ENCODE measurements at regions not wholly inside any gene's neighbourhood (a gene's known extent, or its start where the extent isn't known, plus 50 kb on each side); places are given as distances from the start of the nearest gene placed in this dataset.

DNA sequence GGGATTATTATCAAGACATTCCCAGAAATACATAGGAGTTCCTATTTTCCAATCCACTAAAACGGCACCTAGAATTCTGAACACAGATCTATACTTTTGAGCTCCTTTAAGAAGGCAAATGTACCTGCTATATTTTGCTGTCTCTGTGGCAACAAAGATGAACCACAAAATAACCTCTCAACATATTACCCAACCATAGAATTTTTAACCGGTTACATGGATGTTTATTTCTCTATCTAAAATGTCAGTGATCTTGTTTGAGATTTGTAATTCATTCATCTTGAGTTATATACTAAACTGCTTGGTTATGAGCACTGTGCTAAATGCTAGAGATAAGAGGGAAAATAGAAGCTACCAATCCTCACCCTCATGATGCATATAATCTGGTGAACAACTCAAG lies 117.5 kb upstream of the HMGCLL1 start:
- Histone ChIP-seq H3K9me3 (ENCODE audit: control insufficient read depth, low read length) (no peaks in the 10 kb centered on the region), H3K36me3 (ENCODE audit: control insufficient read depth, insufficient read depth, low read length) (no peaks in the 10 kb centered on the region), H3K4me1 (ENCODE audit: control insufficient read depth, insufficient read depth, low read length) (peaks cover 6% of the 10 kb centered on the region), H3K4me3 (ENCODE audit: insufficient read depth, low read depth, low read length) (no peak overlapping the region), H3K27ac (ENCODE audit: insufficient read depth, low read depth, low read length, poor library complexity, severe bottlenecking) (no peak overlapping the region), H3K27me3 (ENCODE audit: control insufficient read depth, insufficient read depth, low read length, poor library complexity, severe bottlenecking) (no peaks in the 10 kb centered on the region)
- WGBS, 2 experiments: 91 to 94% methylated on average over 1 to 2 of the region's 2 CpGs

DNA sequence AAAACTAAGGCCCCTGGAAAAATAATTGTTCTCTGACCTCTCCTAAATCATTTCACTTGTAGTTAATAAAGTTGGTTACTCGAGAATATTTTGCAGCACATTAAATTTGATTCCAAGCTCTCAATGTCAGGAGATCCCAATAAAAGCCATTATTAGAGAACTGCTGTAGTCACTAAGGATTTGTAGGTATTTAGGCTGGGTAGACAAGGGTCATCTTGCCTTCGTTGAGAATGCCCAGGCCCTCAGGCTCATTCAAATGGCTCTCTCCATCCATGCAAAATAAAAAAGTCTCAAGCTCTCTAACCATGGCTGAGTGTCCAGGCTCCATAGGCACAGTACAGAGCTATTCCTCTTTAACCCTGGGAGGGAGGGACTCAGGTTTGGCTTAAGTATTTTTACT lies 117.0 kb upstream of the HMGCLL1 start:
- 71 to 83% methylated on average over 2 of the region's 2 CpGs for WGBS, 2 experiments
- Histone ChIP-seq H3K4me3 (ENCODE audit: insufficient read depth, low read depth, low read length) (no peak overlapping the region), H3K27me3 (ENCODE audit: control insufficient read depth, insufficient read depth, low read length, poor library complexity, severe bottlenecking) (no peaks in the 10 kb centered on the region), H3K4me1 (ENCODE audit: control insufficient read depth, insufficient read depth, low read length) (peaks cover 6% of the 10 kb centered on the region), H3K36me3 (ENCODE audit: control insufficient read depth, insufficient read depth, low read length) (no peaks in the 10 kb centered on the region), H3K9me3 (ENCODE audit: control insufficient read depth, low read length) (no peaks in the 10 kb centered on the region), H3K27ac (ENCODE audit: insufficient read depth, low read depth, low read length, poor library complexity, severe bottlenecking) (no peak overlapping the region)

DNA sequence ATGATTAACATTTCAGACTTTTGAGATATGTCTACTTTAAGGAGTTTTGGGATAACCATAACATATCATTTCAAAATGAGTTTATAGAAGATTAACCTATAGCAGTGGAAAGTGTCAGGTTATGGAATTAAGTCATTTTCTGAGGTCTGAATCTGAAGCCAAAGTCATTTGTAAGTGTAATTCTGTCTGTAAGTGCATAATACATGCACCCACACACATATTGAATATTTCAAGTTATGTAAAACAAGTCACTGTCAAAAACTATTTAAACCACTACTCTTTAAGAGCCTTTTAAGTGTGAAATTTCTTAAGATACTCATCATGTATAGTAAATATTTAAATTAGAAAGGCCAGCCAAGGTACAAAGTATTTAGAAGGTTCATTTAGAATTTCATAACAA lies 115.8 kb upstream of the HMGCLL1 start:
- Histone ChIP-seq H3K27me3 (ENCODE audit: control insufficient read depth, insufficient read depth, low read length, poor library complexity, severe bottlenecking) (no peaks in the 10 kb centered on the region), H3K9me3 (ENCODE audit: control insufficient read depth, low read length) (no peaks in the 10 kb centered on the region), H3K36me3 (ENCODE audit: control insufficient read depth, insufficient read depth, low read length) (no peaks in the 10 kb centered on the region), H3K4me1 (ENCODE audit: control insufficient read depth, insufficient read depth, low read length) (peaks cover 6% of the 10 kb centered on the region), H3K27ac (ENCODE audit: insufficient read depth, low read depth, low read length, poor library complexity, severe bottlenecking) (no peak overlapping the region), H3K4me3 (ENCODE audit: insufficient read depth, low read depth, low read length) (no peak overlapping the region)

DNA sequence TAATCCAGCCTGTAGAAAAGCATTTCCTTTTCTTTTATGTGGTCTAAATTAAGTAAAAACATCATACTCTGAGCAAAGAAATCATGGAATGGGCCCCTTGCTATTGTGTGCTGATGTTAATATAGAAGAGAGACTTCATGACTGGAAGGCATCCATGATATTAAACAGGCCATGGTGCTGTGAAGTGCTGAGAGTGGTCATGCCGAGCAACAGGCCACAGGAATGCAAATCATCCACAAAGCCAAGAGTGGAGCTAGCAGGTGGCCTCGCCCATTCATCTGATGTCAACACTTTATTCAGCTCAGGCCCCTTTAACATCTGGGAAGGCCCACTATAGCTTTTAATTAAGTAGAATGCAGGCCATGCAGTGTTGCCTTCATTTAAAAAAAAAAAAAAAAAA lies 115.2 kb upstream of the HMGCLL1 start:
- no peaks in the 10 kb centered on the region for H3K9me3 ChIP-seq (ENCODE audit: control insufficient read depth, low read length)
- no peaks in the 10 kb centered on the region for H3K27me3 ChIP-seq (ENCODE audit: control insufficient read depth, insufficient read depth, low read length, poor library complexity, severe bottlenecking)
- H3K27ac ChIP-seq (ENCODE audit: insufficient read depth, low read depth, low read length, poor library complexity, severe bottlenecking): peak overlapping the region; percentile 18
- no peaks in the 10 kb centered on the region for H3K36me3 ChIP-seq (ENCODE audit: control insufficient read depth, insufficient read depth, low read length)
- H3K4me1 ChIP-seq (ENCODE audit: control insufficient read depth, insufficient read depth, low read length): peaks cover 6% of the 10 kb centered on the region
- WGBS, 2 experiments: 7% methylated on average over 2 of the region's 2 CpGs
- no peak overlapping the region for H3K4me3 ChIP-seq (ENCODE audit: insufficient read depth, low read depth, low read length)

DNA sequence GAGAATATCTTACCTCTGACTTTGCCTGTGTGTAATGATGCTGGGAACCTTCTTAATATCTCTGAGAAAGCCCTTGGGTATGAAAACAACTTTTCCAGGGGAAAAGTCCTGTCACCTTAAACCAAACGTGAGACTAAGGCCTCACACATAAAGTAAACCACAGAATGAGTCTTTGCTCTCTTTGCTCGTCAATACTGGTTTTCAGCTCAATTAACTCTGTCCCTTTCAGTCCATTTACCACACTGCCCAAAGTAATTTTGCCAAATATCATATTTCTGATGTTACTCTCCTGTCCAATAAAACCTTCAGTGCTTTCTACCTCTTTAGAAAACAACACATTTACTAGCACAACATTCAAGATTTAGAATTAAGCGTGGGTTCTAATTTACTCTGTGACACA lies 100.5 kb upstream of the HMGCLL1 start:
- WGBS, 2 experiments: 73 to 77% methylated on average over 3 of the region's 3 CpGs
- no peak overlapping the region for H3K27ac ChIP-seq (ENCODE audit: insufficient read depth, low read depth, low read length, poor library complexity, severe bottlenecking)
- H3K4me3 ChIP-seq (ENCODE audit: insufficient read depth, low read depth, low read length): no peak overlapping the region
- no peaks in the 10 kb centered on the region for H3K9me3 ChIP-seq (ENCODE audit: control insufficient read depth, low read length)
- H3K36me3 ChIP-seq (ENCODE audit: control insufficient read depth, insufficient read depth, low read length): no peaks in the 10 kb centered on the region
- no peaks in the 10 kb centered on the region for H3K27me3 ChIP-seq (ENCODE audit: control insufficient read depth, insufficient read depth, low read length, poor library complexity, severe bottlenecking)
- peaks cover 8% of the 10 kb centered on the region for H3K4me1 ChIP-seq (ENCODE audit: control insufficient read depth, insufficient read depth, low read length)

DNA sequence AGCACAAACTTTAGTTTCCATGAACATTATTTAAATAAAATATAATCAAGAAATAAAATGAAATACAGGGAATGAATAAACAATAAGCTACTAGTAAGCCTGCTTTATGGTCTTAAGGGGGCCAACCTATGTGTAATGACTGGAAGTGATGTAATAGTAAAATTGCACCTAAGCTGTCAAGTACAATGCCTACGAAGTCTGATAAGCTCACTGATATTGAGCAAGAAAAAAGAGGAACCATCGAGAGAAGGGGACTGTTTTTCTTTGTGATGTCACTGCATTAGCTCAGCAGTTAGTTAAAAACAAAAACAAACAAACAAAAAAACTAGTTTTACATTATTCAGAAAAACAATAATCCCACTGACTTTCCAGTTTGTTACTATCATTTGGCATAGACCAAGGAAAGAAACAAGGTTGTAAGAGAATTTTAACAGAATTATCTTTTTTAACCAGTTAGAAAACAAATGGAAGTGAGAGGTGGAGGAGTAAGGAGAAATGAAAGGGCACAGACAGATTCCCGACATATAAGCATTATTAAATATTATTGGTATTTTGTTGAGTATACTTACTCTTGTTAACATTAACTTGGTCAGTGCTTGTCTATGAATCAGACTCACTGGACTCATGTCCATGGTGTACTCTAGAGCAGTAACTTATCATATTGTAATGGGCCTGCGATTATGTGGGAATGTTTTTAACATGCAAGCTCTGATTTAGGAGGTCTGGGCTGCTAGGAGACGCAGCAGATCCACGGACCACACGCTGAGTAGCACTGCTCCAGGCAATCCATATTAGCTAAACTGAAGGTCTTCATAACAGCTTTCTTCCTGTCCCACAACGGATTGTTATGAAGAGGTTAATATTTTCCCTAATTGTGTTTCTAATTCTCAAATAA lies 99.6 kb upstream of the HMGCLL1 start:
- Histone ChIP-seq H3K4me3 (ENCODE audit: insufficient read depth, low read depth, low read length) (no peak overlapping the region), H3K4me1 (ENCODE audit: control insufficient read depth, insufficient read depth, low read length) (peaks cover 8% of the 10 kb centered on the region), H3K9me3 (ENCODE audit: control insufficient read depth, low read length) (no peaks in the 10 kb centered on the region), H3K27me3 (ENCODE audit: control insufficient read depth, insufficient read depth, low read length, poor library complexity, severe bottlenecking) (no peaks in the 10 kb centered on the region), H3K27ac (ENCODE audit: insufficient read depth, low read depth, low read length, poor library complexity, severe bottlenecking) (no peak overlapping the region), H3K36me3 (ENCODE audit: control insufficient read depth, insufficient read depth, low read length) (no peaks in the 10 kb centered on the region)
- 73 to 82% methylated on average over 6 to 7 of the region's 8 CpGs for WGBS, 2 experiments

DNA sequence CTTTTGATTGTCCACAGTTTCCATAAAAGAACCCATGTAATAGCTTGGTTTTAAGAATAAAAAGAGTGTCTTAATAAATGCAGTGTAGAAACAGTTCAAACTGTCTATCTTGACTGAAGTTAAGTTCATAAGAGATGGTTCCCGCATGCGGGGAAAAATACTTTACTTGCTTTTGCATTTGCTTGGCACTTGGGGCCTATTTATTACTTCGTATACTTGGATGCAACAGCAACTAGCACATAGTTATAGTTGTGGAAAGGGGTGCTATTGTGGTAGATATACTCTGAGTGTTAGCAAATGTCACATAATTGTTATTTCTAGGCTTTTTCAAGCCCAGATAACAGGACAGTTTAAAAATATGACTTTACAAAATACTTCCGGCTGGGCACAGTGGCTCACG lies 97.7 kb upstream of the HMGCLL1 start:
- no peaks in the 10 kb centered on the region for H3K9me3 ChIP-seq (ENCODE audit: control insufficient read depth, low read length)
- no peak overlapping the region for H3K27ac ChIP-seq (ENCODE audit: insufficient read depth, low read depth, low read length, poor library complexity, severe bottlenecking)
- no peaks in the 10 kb centered on the region for H3K27me3 ChIP-seq (ENCODE audit: control insufficient read depth, insufficient read depth, low read length, poor library complexity, severe bottlenecking)
- no peaks in the 10 kb centered on the region for H3K36me3 ChIP-seq (ENCODE audit: control insufficient read depth, insufficient read depth, low read length)
- no peak overlapping the region for H3K4me3 ChIP-seq (ENCODE audit: insufficient read depth, low read depth, low read length)
- 96 to 97% methylated on average over 5 of the region's 5 CpGs for whole genome bisulfite sequencing, 2 experiments
- H3K4me1 ChIP-seq (ENCODE audit: control insufficient read depth, insufficient read depth, low read length): peaks cover 8% of the 10 kb centered on the region

DNA sequence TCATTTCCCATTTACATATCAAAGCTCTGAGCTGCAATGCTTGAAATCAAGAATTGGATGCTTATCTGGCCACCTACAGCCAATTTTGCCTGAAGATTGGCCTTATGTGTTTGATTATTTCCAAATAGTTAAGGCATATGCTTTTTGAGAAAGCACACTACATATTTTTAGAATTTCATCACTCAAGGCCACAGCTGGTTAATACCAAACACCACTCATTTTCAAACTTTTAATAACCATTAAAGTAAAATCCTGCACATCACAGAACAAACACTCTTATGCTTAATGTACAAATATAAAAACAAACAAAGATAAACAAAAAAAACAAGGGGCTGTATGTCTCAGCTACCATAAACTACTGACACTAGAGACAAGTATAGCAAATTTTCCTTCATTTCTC lies 96.9 kb upstream of the HMGCLL1 start:
- H3K27ac ChIP-seq (ENCODE audit: insufficient read depth, low read depth, low read length, poor library complexity, severe bottlenecking): no peak overlapping the region
- no peaks in the 10 kb centered on the region for H3K9me3 ChIP-seq (ENCODE audit: control insufficient read depth, low read length)
- H3K27me3 ChIP-seq (ENCODE audit: control insufficient read depth, insufficient read depth, low read length, poor library complexity, severe bottlenecking): no peaks in the 10 kb centered on the region
- peaks cover 8% of the 10 kb centered on the region for H3K4me1 ChIP-seq (ENCODE audit: control insufficient read depth, insufficient read depth, low read length)
- H3K4me3 ChIP-seq (ENCODE audit: insufficient read depth, low read depth, low read length): no peak overlapping the region
- H3K36me3 ChIP-seq (ENCODE audit: control insufficient read depth, insufficient read depth, low read length): no peaks in the 10 kb centered on the region

DNA sequence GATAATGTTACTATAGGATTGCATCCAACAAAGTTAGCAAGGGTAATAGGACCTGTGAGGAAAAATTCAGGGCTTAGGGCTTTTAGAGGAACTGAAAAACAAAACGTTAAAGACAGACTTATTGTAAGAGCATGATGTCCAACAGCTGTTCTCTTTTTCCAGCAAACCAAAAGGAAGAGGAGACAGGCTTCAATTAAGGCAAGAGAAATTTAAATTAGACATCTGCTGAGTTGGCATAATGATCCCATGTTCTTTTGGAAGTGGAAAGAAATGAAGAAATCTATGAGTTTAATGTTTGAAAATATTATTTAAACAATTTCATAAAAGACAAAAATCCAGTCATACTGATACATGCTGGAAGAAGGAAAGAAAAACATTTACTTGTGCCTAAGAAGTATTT lies 95.7 kb upstream of the HMGCLL1 start:
- Histone ChIP-seq H3K4me3 (ENCODE audit: insufficient read depth, low read depth, low read length) (no peak overlapping the region), H3K27ac (ENCODE audit: insufficient read depth, low read depth, low read length, poor library complexity, severe bottlenecking) (no peak overlapping the region), H3K4me1 (ENCODE audit: control insufficient read depth, insufficient read depth, low read length) (peaks cover 8% of the 10 kb centered on the region), H3K36me3 (ENCODE audit: control insufficient read depth, insufficient read depth, low read length) (no peaks in the 10 kb centered on the region), H3K27me3 (ENCODE audit: control insufficient read depth, insufficient read depth, low read length, poor library complexity, severe bottlenecking) (no peaks in the 10 kb centered on the region), H3K9me3 (ENCODE audit: control insufficient read depth, low read length) (no peaks in the 10 kb centered on the region)
- WGBS, 2 experiments: 84 to 86% methylated on average over 1 of the region's 1 CpG

DNA sequence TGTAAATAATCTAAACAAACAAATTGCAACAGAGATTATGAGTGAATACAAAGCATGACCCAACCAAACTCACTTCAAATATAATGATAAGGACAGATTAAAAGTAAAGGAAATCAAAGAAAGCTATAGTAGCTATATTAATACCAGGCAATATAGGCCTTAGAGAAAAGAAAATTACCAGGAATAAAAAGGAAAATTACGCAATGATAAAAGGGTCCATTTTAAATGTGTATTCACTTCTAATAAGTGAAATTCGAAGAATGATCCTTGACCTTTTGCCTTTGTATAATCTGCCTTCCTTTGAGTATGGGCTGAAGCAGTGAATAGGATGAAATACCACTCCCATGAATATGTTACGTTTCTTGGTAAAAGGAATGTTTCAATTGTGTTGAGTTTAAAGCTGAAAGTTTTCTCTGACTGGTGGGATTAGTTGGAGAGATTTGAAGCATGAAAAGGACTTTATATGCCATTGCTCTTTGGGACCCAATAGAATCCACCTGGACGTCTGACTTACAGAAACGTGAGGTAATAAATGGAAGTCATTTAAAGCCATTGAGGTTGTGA lies 91.9 kb upstream of the HMGCLL1 start:
- Histone ChIP-seq H3K27me3 (ENCODE audit: control insufficient read depth, insufficient read depth, low read length, poor library complexity, severe bottlenecking) (no peaks in the 10 kb centered on the region), H3K27ac (ENCODE audit: insufficient read depth, low read depth, low read length, poor library complexity, severe bottlenecking) (no peak overlapping the region), H3K4me3 (ENCODE audit: insufficient read depth, low read depth, low read length) (no peak overlapping the region), H3K36me3 (ENCODE audit: control insufficient read depth, insufficient read depth, low read length) (no peaks in the 10 kb centered on the region), H3K9me3 (ENCODE audit: control insufficient read depth, low read length) (no peaks in the 10 kb centered on the region), H3K4me1 (ENCODE audit: control insufficient read depth, insufficient read depth, low read length) (no peaks in the 10 kb centered on the region)
- WGBS, 2 experiments: 73% methylated on average over 4 to 5 of the region's 5 CpGs
